Small intestine (tissue), 7 donors: ENCODE measurements at regions not wholly inside any gene's neighbourhood (a gene's known extent, or its start where the extent isn't known, plus 50 kb on each side); places are given as distances from the start of the nearest gene placed in this dataset.

Source experiments
- DNase-seq, 2 donors: peaks; one replicate each; pipeline versions ENCODE4 v3.0.0 to v3.0.0-alpha.2; 2013
- FAIRE-seq: peaks from 2 replicates; lab custom pipeline; 2012; peaks lifted over from hg19 to GRCh38; lab: Jason Lieb, UNC
- H3K27ac ChIP-seq, 3 donors: one replicate each; pipeline ENCODE4 v1.5.1; 2013; ENCODE audit warnings: low read length in 2 of 3, mild to moderate bottlenecking in 2 of 3, control low read depth in 1 of 3, inconsistent platforms in 1 of 3, low read depth in 1 of 3, moderate library complexity in 1 of 3
- H3K27me3 ChIP-seq, 3 donors: one replicate each; pipeline ENCODE4 v1.6.1; 2013; ENCODE audit warnings: low read length in 3 of 3, inconsistent platforms in 1 of 3; ENCODE audit not compliant: control insufficient read depth in 3 of 3, insufficient read depth in 3 of 3
- H3K36me3 ChIP-seq, 3 donors: one replicate each; pipeline ENCODE4 v1.6.1; 2013; ENCODE audit warnings: low read length in 3 of 3, inconsistent platforms in 1 of 3, low read depth in 1 of 3, mild to moderate bottlenecking in 1 of 3, moderate library complexity in 1 of 3; ENCODE audit not compliant: control insufficient read depth in 3 of 3, insufficient read depth in 2 of 3
- H3K4me1 ChIP-seq, 3 donors: one replicate each; pipeline ENCODE4 v1.6.1; 2013; ENCODE audit warnings: low read length in 2 of 3, inconsistent platforms in 1 of 3, low read depth in 1 of 3, mild to moderate bottlenecking in 1 of 3, moderate library complexity in 1 of 3; ENCODE audit not compliant: control insufficient read depth in 3 of 3, insufficient read depth in 2 of 3
- H3K4me3 ChIP-seq, 3 donors: one replicate each; pipeline ENCODE4 v1.5.1; 2013; ENCODE audit warnings: low read length in 3 of 3, control low read depth in 1 of 3, inconsistent platforms in 1 of 3, low read depth in 1 of 3, mild to moderate bottlenecking in 1 of 3, moderate library complexity in 1 of 3
- H3K9me3 ChIP-seq, 2 donors: one replicate each; pipeline ENCODE4 v1.6.1; 2013; ENCODE audit warnings: low read depth in 1 of 2, low read length in 1 of 2; ENCODE audit not compliant: control insufficient read depth in 2 of 2, insufficient read depth in 1 of 2
- WGBS, 3 donors: extraction: QIAGEN DNeasy Blood & Tissue Kit; methylation state at CpG; one replicate each; pipeline ENCODE4 v1.1.7; 2013; 5-methylcytosine and 5-hydroxymethylcytosine counted together
- donor health status: healthy with polysubstance abuse.
- donor health status: control.
- donor health status: control.
- donor health status: Bipolar disorder and iron deficiency.
- donor health status: healthy.

- Histone ChIP-seq H3K27me3 (no peaks in the 10 kb centered on the region), H3K9me3 (no peaks in the 10 kb centered on the region), H3K27ac (no peak overlapping the region), H3K4me1 (peaks cover 0 to 51% (median 1%) of the 10 kb centered on the region in 3 donors), H3K36me3 (peaks cover 0 to 5% (median 3%) of the 10 kb centered on the region in 3 donors), H3K4me3 (no peak overlapping the region)
- DNase-seq = no peak
- 89 to 94% (median 90%) methylated on average over 2 of the region's 2 CpGs for WGBS, 3 donors
- no peak for FAIRE-seq
These were observed 53.0 kb upstream of the PRELP start for GRCh38 chr1:203422656-203423055.

- DNase-seq = no peak
- 69 to 77% (median 71%) methylated on average over 3 of the region's 3 CpGs for WGBS, 3 donors
- no peak overlapping the region for H3K27ac ChIP-seq
- peaks cover 0 to 51% (median 1%) of the 10 kb centered on the region in 3 donors for H3K4me1 ChIP-seq
- H3K27me3 ChIP-seq = no peaks in the 10 kb centered on the region
- H3K9me3 ChIP-seq = no peaks in the 10 kb centered on the region
- no peak for FAIRE-seq
- peaks cover 0 to 5% (median 3%) of the 10 kb centered on the region in 3 donors for H3K36me3 ChIP-seq
- H3K4me3 ChIP-seq = no peak overlapping the region
These were observed 51.3 kb upstream of the PRELP start for GRCh38 chr1:203424285-203424684.

- Histone ChIP-seq H3K27me3 (no peaks in the 10 kb centered on the region), H3K27ac (peak overlapping the region in 2 of 3 donors; percentile 32 to 81), H3K36me3 (peaks cover 0 to 5% (median 3%) of the 10 kb centered on the region in 3 donors), H3K4me1 (peaks cover 0 to 59% (median 1%) of the 10 kb centered on the region in 3 donors), H3K9me3 (no peaks in the 10 kb centered on the region), H3K4me3 (peak overlapping the region in 1 of 3 donors; percentile 21)
- DNase-seq (no peak), FAIRE-seq (no peak)
- WGBS, 3 donors = 31 to 44% (median 33%) methylated on average over 4 of the region's 4 CpGs
These were observed 50.5 kb upstream of the PRELP start for GRCh38 chr1:203424861-203425662.

- Histone ChIP-seq H3K27ac (peak overlapping the region; percentile 53 to 81 (median 61)), H3K4me3 (peak overlapping the region in 1 of 3 donors; percentile 28)
- peak; percentile 74 to 79 for DNase-seq
These were observed 50.0 kb upstream of the PRELP start for GRCh38 chr1:203425663-203425975.

More at GRCh38 chr1:203425663-203425975, 50.0 kb upstream of the PRELP start:
- peaks cover 0 to 5% (median 3%) of the 10 kb centered on the region in 3 donors for H3K36me3 ChIP-seq
- FAIRE-seq = no peak
- H3K9me3 ChIP-seq = no peaks in the 10 kb centered on the region
- H3K27me3 ChIP-seq = no peaks in the 10 kb centered on the region
- H3K4me1 ChIP-seq = peaks cover 0 to 60% (median 3%) of the 10 kb centered on the region in 3 donors
